Fibroblast of pulmonary artery (primary cell): ENCODE measurements at regions not wholly inside any gene's neighbourhood (a gene's known extent, or its start where the extent isn't known, plus 50 kb on each side); places are given as distances from the start of the nearest gene placed in this dataset.

ENCODE experiments used
- DNase-seq: peaks from one replicate; pipeline ENCODE4 v3.0.0-alpha.2; 2010; ENCODE audit warnings: low read depth
- H3K4me3 ChIP-seq: replicated peaks from 2 replicates; pipeline ENCODE4 v1.5.1; 2011; ENCODE audit warnings: low read depth, mild to moderate bottlenecking, control low read depth, low read length, moderate library complexity
- TF ChIP-seq, protein P1 (sequence below): IDR thresholded peaks from 2 replicates; pipeline ENCODE4 v1.5.1; 2011; ENCODE audit warnings: mild to moderate bottlenecking, control low read depth, low read length, inconsistent platforms; ENCODE audit errors: missing control alignments

DNA sequence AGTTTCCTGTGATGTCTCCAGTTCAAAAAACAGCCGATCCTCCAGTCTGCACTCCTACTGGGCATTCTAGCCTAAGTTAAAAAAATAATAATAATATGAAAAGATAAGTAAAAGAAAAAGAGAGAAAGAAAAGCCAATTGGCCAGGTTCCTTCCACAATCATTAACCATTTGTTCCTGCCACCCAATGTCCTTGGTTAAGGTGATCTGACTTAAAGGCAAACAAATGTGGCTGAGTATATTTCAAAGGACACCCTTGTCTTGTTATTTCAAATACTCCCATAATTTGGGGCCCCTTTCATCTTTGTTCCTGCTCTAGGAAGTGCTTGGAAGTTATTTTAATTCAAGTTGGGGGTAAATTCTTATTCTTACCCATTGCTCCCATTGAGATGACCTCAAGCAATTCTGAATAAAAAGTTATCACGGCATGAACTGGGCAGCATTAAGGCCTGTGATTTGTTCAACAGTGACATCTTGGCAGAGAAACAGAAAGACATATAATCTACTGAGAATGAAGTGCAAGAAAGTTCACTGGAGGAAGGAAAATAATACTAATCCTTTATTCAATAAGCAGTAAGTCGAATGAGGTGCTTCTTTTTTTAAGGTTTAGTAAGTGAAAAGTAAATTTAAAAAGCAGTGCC is 1054.5 kb upstream of the FANCL start:
- H3K4me3 ChIP-seq, result no peak overlapping the region
- TF ChIP-seq, protein P1, sequence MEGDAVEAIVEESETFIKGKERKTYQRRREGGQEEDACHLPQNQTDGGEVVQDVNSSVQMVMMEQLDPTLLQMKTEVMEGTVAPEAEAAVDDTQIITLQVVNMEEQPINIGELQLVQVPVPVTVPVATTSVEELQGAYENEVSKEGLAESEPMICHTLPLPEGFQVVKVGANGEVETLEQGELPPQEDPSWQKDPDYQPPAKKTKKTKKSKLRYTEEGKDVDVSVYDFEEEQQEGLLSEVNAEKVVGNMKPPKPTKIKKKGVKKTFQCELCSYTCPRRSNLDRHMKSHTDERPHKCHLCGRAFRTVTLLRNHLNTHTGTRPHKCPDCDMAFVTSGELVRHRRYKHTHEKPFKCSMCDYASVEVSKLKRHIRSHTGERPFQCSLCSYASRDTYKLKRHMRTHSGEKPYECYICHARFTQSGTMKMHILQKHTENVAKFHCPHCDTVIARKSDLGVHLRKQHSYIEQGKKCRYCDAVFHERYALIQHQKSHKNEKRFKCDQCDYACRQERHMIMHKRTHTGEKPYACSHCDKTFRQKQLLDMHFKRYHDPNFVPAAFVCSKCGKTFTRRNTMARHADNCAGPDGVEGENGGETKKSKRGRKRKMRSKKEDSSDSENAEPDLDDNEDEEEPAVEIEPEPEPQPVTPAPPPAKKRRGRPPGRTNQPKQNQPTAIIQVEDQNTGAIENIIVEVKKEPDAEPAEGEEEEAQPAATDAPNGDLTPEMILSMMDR, result no peak
- DNase-seq, result no peak

DNA sequence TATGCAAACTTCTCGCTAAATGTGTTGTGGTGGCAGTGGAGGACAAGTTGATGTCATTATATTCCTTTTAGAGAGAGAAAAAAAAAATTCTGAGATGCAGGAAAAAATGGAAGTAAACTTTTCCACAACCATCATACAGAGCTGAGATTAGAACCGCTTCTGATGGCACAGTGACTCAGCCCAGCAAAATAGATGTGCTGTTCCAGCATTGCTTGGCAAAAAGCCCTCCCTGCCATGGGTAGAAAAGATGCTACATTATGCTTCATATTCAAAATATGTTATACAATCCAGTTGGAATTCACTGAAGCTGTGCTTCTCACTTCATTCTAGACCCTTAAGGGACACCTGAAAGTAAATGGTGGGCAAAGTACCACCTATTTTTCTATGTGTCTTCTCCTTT is 1047.6 kb upstream of the FANCL start:
- no peak for DNase-seq
- H3K4me3 ChIP-seq, result no peak overlapping the region
- TF ChIP-seq, protein P1, result no peak

DNA sequence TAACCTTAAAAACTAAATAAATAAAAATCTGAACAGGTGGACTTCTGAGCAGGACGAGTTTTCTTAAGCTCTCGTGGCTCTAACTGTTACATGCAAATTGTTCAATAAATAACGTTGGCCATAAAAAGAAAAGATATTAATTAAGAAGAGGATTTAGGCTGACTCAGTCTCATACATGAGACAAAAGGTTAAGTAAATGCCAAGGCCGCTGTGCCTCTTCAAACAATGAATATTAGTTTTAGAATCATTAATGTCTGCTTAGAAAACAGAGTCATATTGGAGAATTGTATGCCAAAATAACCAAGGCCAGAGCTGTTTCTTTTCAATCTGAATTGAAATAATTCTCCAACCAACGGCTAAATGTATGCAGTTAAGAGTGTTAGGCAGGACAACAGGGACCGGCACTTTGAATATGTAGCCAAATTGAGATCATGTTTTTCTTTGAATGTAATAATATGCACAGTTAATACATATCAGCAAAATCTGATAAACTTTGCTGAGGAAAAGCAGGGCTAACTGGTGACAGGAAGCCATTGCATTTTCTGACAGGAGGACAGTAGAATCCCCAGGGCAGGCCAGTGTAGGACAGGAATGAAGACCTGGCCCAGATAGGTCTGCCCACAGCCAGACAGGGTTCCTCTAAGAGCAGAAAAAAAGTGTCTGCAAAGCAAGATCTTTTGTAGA is 1041.4 kb upstream of the FANCL start:
- DNase-seq, result no peak
- TF ChIP-seq, protein P1, result no peak
- no peak overlapping the region for H3K4me3 ChIP-seq

DNA sequence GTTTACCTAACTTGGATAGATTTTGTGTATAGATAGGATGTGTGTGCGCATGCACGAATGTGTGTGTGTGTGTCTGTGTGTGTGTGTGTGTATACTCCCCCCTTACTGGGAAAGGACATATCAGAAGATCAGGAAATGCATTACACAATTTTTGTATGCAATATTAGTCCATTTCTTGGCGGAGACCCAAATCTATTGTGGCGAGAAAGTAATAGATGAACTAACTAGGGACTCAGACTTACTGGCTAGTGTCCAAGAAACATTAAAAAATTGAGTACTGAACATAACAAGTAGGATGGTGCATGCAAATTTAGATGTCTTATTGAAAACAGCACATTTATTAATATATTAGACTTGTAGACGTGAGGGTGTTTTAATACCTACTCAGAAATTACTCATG is 1036.5 kb upstream of the FANCL start:
- H3K4me3 ChIP-seq, result no peak overlapping the region
- peak; percentile 14 for DNase-seq
- TF ChIP-seq, protein P1, result no peak

DNA sequence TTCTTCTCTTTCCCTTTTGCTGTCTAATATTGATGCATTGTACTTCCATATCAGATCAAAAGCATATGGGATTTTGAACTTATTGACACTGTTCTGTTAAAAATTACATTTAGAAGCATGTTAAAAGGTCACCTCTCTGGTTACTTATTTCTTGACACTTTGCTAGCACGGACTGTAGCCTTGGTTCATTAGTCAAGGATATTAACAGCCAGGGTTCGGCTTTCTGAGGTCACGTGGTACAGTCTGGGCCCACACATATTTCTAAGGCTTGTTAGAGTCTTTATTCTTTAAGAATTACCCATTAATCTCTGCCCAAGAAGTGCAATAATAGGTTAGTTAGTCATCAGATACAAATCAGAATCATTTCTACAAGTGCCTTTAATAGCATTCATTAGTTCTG is 1035.8 kb upstream of the FANCL start:
- no peak overlapping the region for H3K4me3 ChIP-seq
- TF ChIP-seq, protein P1, result no peak
- DNase-seq, result no peak

DNA sequence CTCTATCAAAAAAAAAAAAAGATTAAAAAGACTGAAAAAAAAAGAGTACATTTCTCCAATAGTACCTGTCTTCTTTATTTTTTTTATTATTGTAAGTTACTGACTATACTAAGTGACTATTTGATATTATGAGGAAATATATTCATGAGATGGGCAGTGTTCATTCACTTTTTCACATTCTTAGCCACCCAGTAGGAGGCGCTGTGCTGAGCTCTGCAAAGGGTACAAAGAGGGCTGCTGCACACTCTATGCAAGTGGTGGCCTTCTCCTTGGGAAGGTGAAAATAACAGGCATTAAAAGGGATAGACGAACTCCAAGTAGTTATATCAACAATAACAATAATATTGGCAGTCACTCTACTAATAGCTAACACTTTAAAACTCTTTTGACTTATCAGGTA is 1034.9 kb upstream of the FANCL start:
- no peak for DNase-seq
- no peak overlapping the region for H3K4me3 ChIP-seq
- TF ChIP-seq, protein P1, result no peak

DNA sequence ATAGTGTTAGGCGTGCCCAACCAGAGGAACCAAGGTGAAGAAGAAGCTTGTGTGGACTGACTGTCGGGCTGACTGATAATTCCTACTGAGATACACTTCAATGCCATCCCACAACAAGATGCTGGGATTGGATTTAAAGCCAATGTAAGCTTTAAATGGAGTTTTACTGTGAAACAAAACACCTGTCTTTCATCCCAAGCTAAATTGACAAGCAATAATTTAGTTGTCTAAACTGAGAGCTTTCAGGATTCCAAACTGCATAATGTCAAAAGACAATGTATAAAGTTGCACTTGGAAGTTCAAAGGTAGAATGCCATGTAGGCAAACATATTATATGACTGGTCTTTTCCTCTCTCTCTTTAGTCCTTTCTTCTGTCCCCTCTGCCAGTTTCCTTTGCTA is 1025.3 kb upstream of the FANCL start:
- TF ChIP-seq, protein P1, result no peak
- no peak for DNase-seq
- no peak overlapping the region for H3K4me3 ChIP-seq
